Left ventricle myocardium superior (tissue), 1 donor: ENCODE measurements at regions not wholly inside any gene's neighbourhood (a gene's known extent, or its start where the extent isn't known, plus 50 kb on each side); places are given as distances from the start of the nearest gene placed in this dataset.

Experiments
- ATAC-seq: fragments of 200-7000 bp; cut with Tn5 transposase; one replicate; pipeline ENCODE4 v1.9.1; 2020; ENCODE audit warnings: mild to moderate bottlenecking, moderate library complexity
- DNase-seq: peaks from one replicate; pipeline ENCODE4 v3.0.0-alpha.2; 2020
- intact Hi-C: fragments of 100-400 bp; cut with micrococcal nuclease; formaldehyde crosslinking; loops from one replicate; pipeline ENCODE4 v1.11.0; 2022
- donor health status: DM: no; HTN: yes; CAD: no; lungs with severe emphysema.

GRCh38 chr2:41856946-41857345, 190.9 kb upstream of the PKDCC start:
- ATAC-seq (no peak), DNase-seq (no peak)
- intact Hi-C loops, result loop anchor here (5.0 kb wide), 1 partner anchor 225 kb away; no protein-coding TSS in a partner anchor

- ATAC-seq (no peak), DNase-seq (no peak)
- intact Hi-C loops, result loop anchor here (5.0 kb wide), 1 partner anchor 222 kb away; no protein-coding TSS in a partner anchor
Observed at GRCh38 chr2:41859615-41860514, 188.0 kb upstream of the PKDCC start.

- DNase-seq (no peak), ATAC-seq (no peak)
- intact Hi-C loops, result no loop called here
Observed at GRCh38 chr2:41863062-41863461, 184.8 kb upstream of the PKDCC start.

- no peak for DNase-seq
- intact Hi-C loops, result loop anchor here (5.0 kb wide), 1 partner anchor 222 kb away; no protein-coding TSS in a partner anchor
Observed at GRCh38 chr2:41865263-41865662, 182.6 kb upstream of the PKDCC start.

GRCh38 chr2:41867553-41867952, 180.3 kb upstream of the PKDCC start:
- DNase-seq (no peak), ATAC-seq (no peak)
- intact Hi-C loops, result loop anchor here (5.0 kb wide), 1 partner anchor 220 kb away; no protein-coding TSS in a partner anchor

More at GRCh38 chr2:41865263-41865662, 182.6 kb upstream of the PKDCC start:
- no peak for ATAC-seq

- DNase-seq (peak; percentile 87), ATAC-seq (peak; percentile 90)
- intact Hi-C loops, result loop anchor here (5.0 kb wide), 1 partner anchor 218 kb away; no protein-coding TSS in a partner anchor
Observed at GRCh38 chr2:41869542-41870264, 178.1 kb upstream of the PKDCC start.

- intact Hi-C loops, result no loop called here
- ATAC-seq (peak; percentile 34), DNase-seq (no peak)
Observed at GRCh38 chr2:41870265-41870585, 177.6 kb upstream of the PKDCC start.

GRCh38 chr2:41871080-41871479, 176.7 kb upstream of the PKDCC start:
- ATAC-seq (peak; percentile 59), DNase-seq (peak; percentile 37)
- intact Hi-C loops, result no loop called here

GRCh38 chr2:41872646-41873045, 175.2 kb upstream of the PKDCC start:
- intact Hi-C loops, result no loop called here
- ATAC-seq, result no peak
- DNase-seq, result no peak

GRCh38 chr2:41873102-41874031, 174.5 kb upstream of the PKDCC start:
- DNase-seq (no peak), ATAC-seq (no peak)
- intact Hi-C loops, result no loop called here

- no peak for ATAC-seq
- intact Hi-C loops, result no loop called here
Observed at GRCh38 chr2:41877114-41877678, 170.6 kb upstream of the PKDCC start.

GRCh38 chr2:41878056-41878455, 169.8 kb upstream of the PKDCC start:
- no peak for DNase-seq
- no peak for ATAC-seq
- intact Hi-C loops, result no loop called here

More at GRCh38 chr2:41877114-41877678, 170.6 kb upstream of the PKDCC start:
- no peak for DNase-seq

GRCh38 chr2:41878716-41879234, 169.0 kb upstream of the PKDCC start:
- DNase-seq (peak; percentile 59), ATAC-seq (peak; percentile 75)
- intact Hi-C loops, result no loop called here

- ATAC-seq (peak; percentile 51), DNase-seq (no peak)
- intact Hi-C loops, result no loop called here
Observed at GRCh38 chr2:41879235-41879916, 168.4 kb upstream of the PKDCC start.

GRCh38 chr2:41880561-41881243, 167.1 kb upstream of the PKDCC start:
- intact Hi-C loops, result no loop called here
- ATAC-seq (no peak), DNase-seq (no peak)

GRCh38 chr2:41881249-41881648, 166.6 kb upstream of the PKDCC start:
- DNase-seq, result no peak
- no peak for ATAC-seq
- intact Hi-C loops, result no loop called here

GRCh38 chr2:41884718-41885117, 163.1 kb upstream of the PKDCC start:
- ATAC-seq, result no peak
- no peak for DNase-seq
- intact Hi-C loops, result no loop called here
